Panc1 (cell line): ENCODE measurements at regions not wholly inside any gene's neighbourhood (a gene's known extent, or its start where the extent isn't known, plus 50 kb on each side); places are given as distances from the start of the nearest gene placed in this dataset.

ENCODE experiments used
- CTCF ChIP-seq: fragments of 450-650 bp; IDR thresholded peaks from 2 replicates; pipeline ENCODE4 v1.5.1; 2017; ENCODE audit warnings: mild to moderate bottlenecking
- POLR2AphosphoS5 ChIP-seq: IDR thresholded peaks from 2 replicates; pipeline ENCODE4 v1.6.1; 2012; ENCODE audit warnings: mild to moderate bottlenecking, low read depth, low read length, moderate library complexity
- TCF7L2 ChIP-seq: IDR thresholded peaks from 2 replicates; pipeline ENCODE4 v1.6.1; 2011; ENCODE audit warnings: mild to moderate bottlenecking, low read depth, low read length, inconsistent platforms

DNA sequence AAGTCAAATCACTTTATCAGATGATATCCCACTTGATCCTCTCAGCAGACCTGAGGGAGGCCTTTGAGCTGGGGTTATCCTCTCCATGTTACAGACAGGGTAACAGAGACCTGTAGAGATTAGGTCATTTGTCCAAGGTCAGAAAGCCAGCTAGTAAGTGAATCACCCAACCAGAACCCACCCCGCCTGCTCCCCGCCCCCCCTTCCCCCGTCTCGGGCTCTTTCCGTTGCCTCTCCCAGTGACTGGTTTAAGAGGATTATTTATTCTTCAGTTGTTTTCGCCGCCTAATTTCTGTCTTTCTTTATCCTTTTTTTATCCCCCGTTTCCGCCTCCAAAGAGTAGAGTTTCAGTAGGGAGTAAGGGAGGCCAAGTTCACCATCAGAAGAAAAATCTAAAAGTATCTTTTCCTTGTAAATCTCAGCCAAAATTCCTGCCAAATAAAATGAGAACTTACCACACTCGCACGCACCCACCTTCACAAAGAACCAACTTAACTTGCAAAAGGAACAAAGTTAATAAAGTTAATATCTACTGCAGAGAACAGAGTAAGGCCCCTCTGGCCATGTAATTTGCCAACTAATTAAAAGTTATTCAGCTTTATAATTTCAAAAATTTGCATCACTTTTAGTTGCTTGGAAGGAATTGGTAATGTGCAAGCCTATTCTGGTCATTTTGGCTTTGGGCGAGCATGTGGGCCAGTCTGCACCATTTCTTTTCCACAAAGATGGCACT lies 76.8 kb upstream of the TRABD2B start:
- TF ChIP-seq CTCF (no peak), POLR2AphosphoS5 (no peak), TCF7L2 (no peak)
